ENCODE measurements at regions not wholly inside any gene's neighbourhood (a gene's known extent, or its start where the extent isn't known, plus 50 kb on each side); places are given as distances from the start of the nearest gene placed in this dataset.

DNA sequence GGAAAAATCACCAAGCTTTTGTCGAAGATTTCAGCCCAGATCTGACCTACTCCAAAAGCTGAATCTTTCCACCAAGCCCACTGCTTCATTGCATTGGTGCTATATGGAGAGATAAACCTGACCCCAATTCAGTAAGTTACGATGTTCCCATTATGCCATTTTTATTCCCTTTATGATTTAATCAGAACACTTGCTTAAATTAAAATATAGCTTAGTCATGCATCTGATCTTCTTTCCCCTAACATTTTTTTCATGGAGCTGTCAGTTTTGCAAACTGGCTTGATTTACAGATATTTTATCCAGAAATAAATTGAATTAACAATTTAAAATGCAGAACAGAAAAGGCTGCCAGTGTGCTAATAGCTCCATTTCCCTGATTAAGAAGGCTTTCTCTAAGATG, 503.5 kb upstream of the C1orf87 start:
- CTCF ChIA-PET: no interaction called here
- Mint-ChIP-seq H3K4me1 (ENCODE audit: low read depth) (no peaks in the 10 kb centered on the region), H3K36me3 (ENCODE audit: low read depth) (no peaks in the 10 kb centered on the region), H3K27ac (no peak overlapping the region), H3K27me3 (ENCODE audit: low read depth) (no peaks in the 10 kb centered on the region), H3K9me3 (no peaks in the 10 kb centered on the region), H3K4me3 (no peak overlapping the region)
- intact Hi-C loops (cut with micrococcal nuclease): no loop called here
- no peak for DNase-seq

DNA sequence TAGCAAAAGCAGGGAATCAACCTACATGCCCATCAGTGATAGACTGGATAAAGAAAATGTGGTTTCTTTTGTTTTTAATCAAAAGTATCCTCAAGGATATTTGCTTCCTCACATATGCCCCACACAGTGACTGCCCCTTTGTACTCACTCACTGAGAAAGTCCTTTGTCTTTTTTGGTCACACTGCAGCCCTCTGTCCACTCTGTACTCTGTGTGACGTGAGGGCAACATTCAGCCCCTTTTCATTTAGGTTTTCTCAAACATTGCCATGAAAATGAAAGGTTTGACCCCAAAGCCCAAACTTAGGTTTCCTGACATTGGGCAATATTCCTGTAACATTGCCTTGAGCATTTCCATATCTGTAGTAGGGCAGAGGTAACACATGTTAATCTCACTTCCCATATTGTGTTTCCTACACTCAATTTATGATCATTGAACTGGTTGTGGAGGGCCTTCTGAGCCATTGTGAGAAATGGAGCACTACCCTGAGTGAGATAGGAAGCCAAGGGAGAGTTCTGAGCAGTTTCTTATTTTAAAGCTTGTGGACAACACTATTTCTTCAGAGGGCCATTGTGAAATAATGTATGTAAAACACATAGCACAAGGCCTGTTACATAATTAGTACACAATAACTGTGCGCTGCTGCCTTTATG, 501.9 kb upstream of the C1orf87 start:
- Mint-ChIP-seq H3K27ac (no peak overlapping the region), H3K9me3 (peaks cover 2% of the 10 kb centered on the region), H3K4me1 (ENCODE audit: low read depth) (no peaks in the 10 kb centered on the region), H3K4me3 (no peak overlapping the region), H3K27me3 (ENCODE audit: low read depth) (no peaks in the 10 kb centered on the region), H3K36me3 (ENCODE audit: low read depth) (no peaks in the 10 kb centered on the region)
- intact Hi-C loops (cut with micrococcal nuclease): no loop called here
- CTCF ChIA-PET: no interaction called here
- no peak for DNase-seq

DNA sequence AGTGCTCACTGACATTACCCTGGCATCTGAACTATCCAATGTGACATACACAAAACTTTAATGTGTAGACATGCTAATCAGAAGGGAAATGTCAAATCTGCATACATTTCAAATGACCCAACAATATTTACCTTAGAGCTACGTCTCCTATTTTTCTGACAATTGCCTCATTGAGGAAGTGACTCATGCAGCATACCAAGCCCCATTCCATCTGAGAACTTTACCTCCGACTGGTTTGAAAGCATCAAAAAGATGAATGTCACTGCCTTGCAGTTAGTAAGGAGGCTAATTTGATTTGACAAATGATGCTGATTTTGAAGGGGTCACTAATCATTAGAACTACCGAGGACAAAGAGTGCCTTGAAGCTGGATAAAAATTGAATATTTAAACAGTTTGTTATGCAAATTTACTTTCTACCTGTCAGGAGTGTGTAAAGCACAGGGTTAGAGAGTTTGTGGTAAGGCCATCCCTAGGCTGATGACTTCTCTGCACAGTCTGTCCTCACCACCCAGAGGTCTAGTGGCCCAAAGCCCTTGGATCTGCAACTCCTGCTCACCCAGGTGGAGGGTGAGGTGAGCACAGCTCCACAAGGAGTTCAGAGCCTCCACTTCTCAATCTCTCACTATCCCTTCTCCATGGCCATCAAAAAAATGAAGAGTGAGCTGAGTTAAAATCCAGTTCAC, 500.3 kb upstream of the C1orf87 start:
- Mint-ChIP-seq H3K27me3 (ENCODE audit: low read depth) (no peaks in the 10 kb centered on the region), H3K4me3 (no peak overlapping the region), H3K27ac (no peak overlapping the region), H3K36me3 (ENCODE audit: low read depth) (no peaks in the 10 kb centered on the region), H3K4me1 (ENCODE audit: low read depth) (no peaks in the 10 kb centered on the region), H3K9me3 (peaks cover 2% of the 10 kb centered on the region)
- no peak for DNase-seq
- CTCF ChIA-PET: no interaction called here
- intact Hi-C loops (cut with micrococcal nuclease): no loop called here

DNA sequence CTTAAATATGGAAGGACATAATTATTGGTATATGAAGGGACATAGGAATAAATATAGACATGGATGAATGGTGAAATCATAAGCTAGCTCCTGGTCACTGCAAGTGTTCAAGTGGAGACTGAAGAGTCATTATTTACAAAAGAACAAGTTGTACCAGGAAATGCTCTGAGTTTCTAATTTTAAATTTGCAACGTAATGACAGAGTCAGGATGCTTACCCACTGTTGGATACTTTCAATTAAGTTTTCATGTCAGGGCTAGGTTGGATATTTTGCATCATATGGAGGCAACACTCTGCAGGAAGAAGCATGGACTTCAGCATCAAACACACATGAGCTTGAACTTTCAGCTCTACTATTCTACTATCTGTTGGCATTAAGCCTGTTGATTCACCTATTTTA, 499.6 kb upstream of the C1orf87 start:
- no peak for DNase-seq
- H3K4me1 Mint-ChIP-seq (ENCODE audit: low read depth): no peaks in the 10 kb centered on the region
- H3K27me3 Mint-ChIP-seq (ENCODE audit: low read depth): no peaks in the 10 kb centered on the region
- peaks cover 2% of the 10 kb centered on the region for H3K9me3 Mint-ChIP-seq
- CTCF ChIA-PET: interaction anchor here (0.7 kb wide), 1 partner anchor 435 kb away, joined by 4 read pairs; no protein-coding TSS in a partner anchor
- H3K27ac Mint-ChIP-seq: no peak overlapping the region
- H3K36me3 Mint-ChIP-seq (ENCODE audit: low read depth): no peaks in the 10 kb centered on the region
- no peak overlapping the region for H3K4me3 Mint-ChIP-seq
- intact Hi-C loops (cut with micrococcal nuclease): no loop called here

DNA sequence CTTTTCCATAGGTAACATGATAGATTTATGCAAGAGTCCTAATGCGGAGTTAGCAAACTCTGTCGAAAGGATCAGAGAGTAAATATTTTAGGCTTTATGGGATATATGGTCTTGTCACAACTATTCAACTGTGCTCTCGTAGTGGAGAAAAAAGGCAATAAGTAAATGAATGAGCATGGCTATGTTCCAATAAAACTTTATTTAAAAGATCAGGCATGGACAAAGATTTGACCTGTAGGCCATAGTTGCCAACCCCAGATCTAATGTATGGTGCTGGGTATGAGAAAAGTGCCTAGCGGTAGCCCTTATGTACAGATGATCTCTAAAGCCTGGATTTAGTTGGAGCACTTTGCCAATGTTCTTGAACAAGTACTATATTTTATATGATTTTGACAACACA, 498.8 kb upstream of the C1orf87 start:
- intact Hi-C loops (cut with micrococcal nuclease): no loop called here
- Mint-ChIP-seq H3K27ac (no peak overlapping the region), H3K4me1 (ENCODE audit: low read depth) (no peaks in the 10 kb centered on the region), H3K27me3 (ENCODE audit: low read depth) (no peaks in the 10 kb centered on the region), H3K36me3 (ENCODE audit: low read depth) (no peaks in the 10 kb centered on the region), H3K9me3 (peaks cover 2% of the 10 kb centered on the region), H3K4me3 (no peak overlapping the region)
- no peak for DNase-seq
- CTCF ChIA-PET: no interaction called here

DNA sequence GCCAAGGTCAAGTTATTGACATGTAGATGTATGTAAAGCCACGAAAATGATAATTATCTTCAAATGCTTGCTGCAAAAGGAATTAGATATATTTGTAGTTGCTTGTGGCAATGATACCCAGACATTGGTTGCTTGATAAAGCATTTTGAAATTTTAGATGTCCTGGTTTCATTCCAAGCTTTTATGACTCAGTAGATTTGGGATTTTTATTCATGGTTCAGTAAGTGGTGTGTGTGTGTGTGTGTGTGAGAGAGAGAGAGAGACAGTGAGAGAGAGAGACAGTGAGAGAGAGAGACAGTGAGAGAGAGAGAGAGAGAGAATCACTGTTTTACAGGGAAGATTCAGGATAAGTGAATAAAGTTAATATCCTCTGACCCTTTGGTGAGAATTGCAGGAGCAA, 498.2 kb upstream of the C1orf87 start:
- H3K36me3 Mint-ChIP-seq (ENCODE audit: low read depth): no peaks in the 10 kb centered on the region
- H3K27ac Mint-ChIP-seq: peak overlapping the region; percentile 54
- no peaks in the 10 kb centered on the region for H3K4me1 Mint-ChIP-seq (ENCODE audit: low read depth)
- DNase-seq: no peak
- H3K27me3 Mint-ChIP-seq (ENCODE audit: low read depth): no peaks in the 10 kb centered on the region
- no peak overlapping the region for H3K4me3 Mint-ChIP-seq
- CTCF ChIA-PET: no interaction called here
- intact Hi-C loops (cut with micrococcal nuclease): no loop called here
- H3K9me3 Mint-ChIP-seq: peaks cover 2% of the 10 kb centered on the region

DNA sequence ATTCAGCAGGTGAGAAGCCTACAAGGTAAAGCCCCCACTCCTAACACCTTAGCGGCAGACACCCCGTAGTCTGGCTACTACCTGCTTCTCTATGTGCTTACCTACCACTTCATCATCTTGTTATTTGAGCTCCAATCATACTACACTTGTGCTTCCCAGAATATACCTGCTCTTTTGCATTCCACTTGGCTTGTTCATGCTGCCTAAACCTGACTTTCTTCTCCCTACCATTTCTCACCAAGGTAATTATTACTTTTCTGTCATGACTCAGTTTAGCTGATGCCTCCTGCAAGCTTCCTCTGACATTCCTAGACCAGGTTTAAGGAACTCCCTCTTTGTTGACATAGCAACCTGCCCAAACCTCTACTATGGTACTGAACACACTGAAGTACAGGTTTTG, 495.6 kb upstream of the C1orf87 start:
- no peak for DNase-seq
- H3K36me3 Mint-ChIP-seq (ENCODE audit: low read depth): no peaks in the 10 kb centered on the region
- H3K4me3 Mint-ChIP-seq: no peak overlapping the region
- H3K4me1 Mint-ChIP-seq (ENCODE audit: low read depth): no peaks in the 10 kb centered on the region
- H3K27ac Mint-ChIP-seq: no peak overlapping the region
- H3K9me3 Mint-ChIP-seq: peaks cover 2% of the 10 kb centered on the region
- CTCF ChIA-PET: no interaction called here
- H3K27me3 Mint-ChIP-seq (ENCODE audit: low read depth): no peaks in the 10 kb centered on the region
- intact Hi-C loops (cut with micrococcal nuclease): no loop called here

DNA sequence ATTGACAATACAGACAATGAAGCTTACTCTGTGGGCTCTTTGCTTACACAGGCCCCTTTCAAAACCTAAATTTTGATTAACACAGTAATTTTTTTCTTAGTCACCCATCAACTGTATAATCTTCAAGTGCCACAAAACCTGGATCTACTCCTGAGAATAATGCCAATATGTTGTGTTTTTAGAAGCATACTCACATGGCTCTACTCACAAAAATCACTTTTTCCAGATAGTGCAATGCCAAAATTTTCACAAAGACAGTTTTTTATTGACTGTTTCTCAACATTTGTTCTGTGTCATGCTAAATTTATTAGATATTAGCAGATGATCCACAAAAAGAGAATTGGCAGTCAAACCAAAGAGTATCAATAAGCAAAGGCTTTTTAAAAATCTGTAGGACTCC, 493.7 kb upstream of the C1orf87 start:
- Mint-ChIP-seq H3K27me3 (ENCODE audit: low read depth) (no peaks in the 10 kb centered on the region), H3K27ac (no peak overlapping the region), H3K4me1 (ENCODE audit: low read depth) (no peaks in the 10 kb centered on the region), H3K9me3 (peaks cover 2% of the 10 kb centered on the region), H3K36me3 (ENCODE audit: low read depth) (no peaks in the 10 kb centered on the region), H3K4me3 (no peak overlapping the region)
- intact Hi-C loops (cut with micrococcal nuclease): no loop called here
- DNase-seq: no peak
- CTCF ChIA-PET: no interaction called here

DNA sequence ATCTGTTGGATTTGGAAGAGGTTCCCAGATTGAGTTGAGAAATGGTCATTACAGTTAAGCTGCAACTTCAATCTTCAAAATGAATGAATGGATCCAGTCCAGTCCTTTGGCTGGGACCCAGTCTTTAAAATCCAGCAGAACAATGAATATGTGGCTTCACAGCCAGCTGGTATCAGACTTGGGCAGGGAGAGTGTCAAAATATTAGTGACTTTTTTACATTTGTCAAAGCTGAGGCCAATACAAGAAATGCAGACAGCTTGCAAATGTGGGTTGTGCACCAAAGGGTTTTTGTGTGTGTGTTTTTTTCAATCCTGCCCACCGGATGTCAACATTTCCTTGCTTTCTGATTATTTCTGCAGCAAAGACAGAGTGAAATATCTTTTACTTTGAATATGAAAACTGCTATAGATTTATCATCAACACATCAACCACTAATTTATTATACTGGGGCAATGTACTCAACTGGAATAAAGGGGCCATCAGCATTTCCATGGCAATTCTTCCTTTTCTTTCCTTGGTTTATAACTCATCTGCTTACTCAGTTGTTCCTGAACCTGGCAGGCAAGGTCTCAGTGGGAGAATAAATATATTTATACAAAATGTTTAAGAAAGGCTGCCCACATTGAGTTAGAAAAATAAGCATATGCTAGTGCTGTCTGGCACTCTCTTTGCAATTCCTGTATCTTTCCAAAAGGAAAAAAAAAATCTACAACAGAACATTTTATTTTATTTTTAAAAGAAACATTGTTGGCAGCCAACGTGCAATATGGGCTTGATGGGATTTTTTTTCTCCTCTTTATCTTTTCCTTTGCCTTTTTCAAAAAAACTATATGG, 491.6 kb upstream of the C1orf87 start:
- H3K9me3 Mint-ChIP-seq: no peaks in the 10 kb centered on the region
- DNase-seq: no peak
- no peak overlapping the region for H3K27ac Mint-ChIP-seq
- no peaks in the 10 kb centered on the region for H3K4me1 Mint-ChIP-seq (ENCODE audit: low read depth)
- CTCF ChIA-PET: interaction anchor here (0.5 kb wide), 1 partner anchor 571 kb away, joined by 3 read pairs; no protein-coding TSS in a partner anchor
- no peak overlapping the region for H3K4me3 Mint-ChIP-seq
- H3K27me3 Mint-ChIP-seq (ENCODE audit: low read depth): no peaks in the 10 kb centered on the region
- intact Hi-C loops (cut with micrococcal nuclease): no loop called here
- H3K36me3 Mint-ChIP-seq (ENCODE audit: low read depth): no peaks in the 10 kb centered on the region

DNA sequence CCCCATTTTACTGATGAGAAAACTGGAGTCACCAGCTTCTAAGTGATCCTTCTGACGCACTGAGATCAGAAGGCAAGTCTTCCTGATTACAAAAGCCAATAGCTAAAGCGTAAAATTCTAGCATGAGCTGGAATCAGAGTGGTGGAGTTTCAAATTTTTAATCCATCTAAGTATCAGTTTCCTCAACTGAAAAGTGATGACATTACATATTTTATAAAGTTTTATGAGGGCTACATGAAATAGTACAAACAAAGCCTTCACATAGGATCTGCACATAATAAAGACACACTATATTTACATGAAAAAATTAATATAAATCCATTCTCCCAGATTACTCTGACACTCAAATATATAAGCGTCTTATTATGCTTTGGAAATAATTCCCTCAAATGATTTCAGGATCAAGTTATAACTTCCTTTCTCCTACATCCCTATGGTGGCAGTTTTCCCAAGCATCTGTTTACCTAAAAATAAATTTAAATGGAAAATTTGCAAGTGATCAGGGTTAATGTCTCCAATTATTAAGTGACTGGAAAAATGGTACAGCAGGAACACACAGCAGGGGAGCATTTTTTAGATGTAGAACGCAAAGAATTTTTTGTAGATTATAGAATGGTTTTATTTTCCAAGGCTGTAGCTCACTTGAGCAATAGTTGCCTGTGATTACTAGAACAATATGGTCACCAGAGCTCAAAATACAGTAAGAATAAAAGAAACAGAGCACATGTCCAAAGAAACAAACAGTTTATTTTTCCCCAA, 490.4 kb upstream of the C1orf87 start:
- Mint-ChIP-seq H3K9me3 (peaks cover 4% of the 10 kb centered on the region), H3K36me3 (ENCODE audit: low read depth) (no peaks in the 10 kb centered on the region), H3K4me1 (ENCODE audit: low read depth) (no peaks in the 10 kb centered on the region), H3K27me3 (ENCODE audit: low read depth) (peaks cover 2% of the 10 kb centered on the region), H3K4me3 (no peak overlapping the region), H3K27ac (no peak overlapping the region)
- intact Hi-C loops (cut with micrococcal nuclease): no loop called here
- CTCF ChIA-PET: interaction anchor here (0.7 kb wide), 1 partner anchor 335 kb away, joined by 3 read pairs; no protein-coding TSS in a partner anchor
- no peak for DNase-seq

DNA sequence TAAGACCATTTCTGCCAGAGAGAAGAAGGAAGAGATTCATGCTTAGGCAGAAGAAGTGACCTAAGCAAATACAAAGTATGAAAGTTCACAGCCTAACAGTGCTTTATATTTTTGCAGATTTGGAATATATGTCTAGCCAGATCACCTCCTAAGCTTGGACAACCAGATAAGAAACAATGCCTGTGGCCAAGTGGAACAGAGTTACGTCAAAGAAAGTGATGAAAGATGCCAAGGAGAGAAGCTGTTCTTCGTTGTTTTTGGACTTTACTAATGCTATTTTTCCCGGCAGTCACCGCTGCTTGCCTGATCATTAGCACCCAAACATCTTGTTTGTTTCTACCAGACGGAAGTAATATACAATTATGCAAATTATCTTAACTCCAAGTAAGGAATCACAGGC, 489.2 kb upstream of the C1orf87 start:
- Mint-ChIP-seq H3K27ac (no peak overlapping the region), H3K4me3 (no peak overlapping the region)
- intact Hi-C loops (cut with micrococcal nuclease): no loop called here

DNA sequence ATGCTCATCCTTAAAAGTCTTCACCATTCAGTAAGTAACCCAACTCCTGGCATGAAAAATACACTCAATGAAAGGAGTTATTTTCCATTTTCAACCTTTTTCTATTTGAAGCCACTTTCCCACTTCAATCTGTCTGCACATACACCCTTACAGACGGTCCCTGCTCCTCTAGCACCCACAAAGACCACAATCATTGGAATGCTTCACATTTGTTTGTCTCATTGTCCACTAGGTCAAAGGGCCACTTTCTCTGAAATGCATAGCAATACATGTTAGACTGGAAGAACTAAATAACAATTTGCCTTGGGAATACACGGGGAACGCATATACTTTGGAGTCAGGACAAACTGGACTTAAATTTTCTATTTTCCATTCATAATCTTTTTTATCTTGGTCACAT, 487.1 kb upstream of the C1orf87 start:
- peaks cover 4% of the 10 kb centered on the region for H3K9me3 Mint-ChIP-seq
- intact Hi-C loops (cut with micrococcal nuclease): no loop called here
- H3K27ac Mint-ChIP-seq: no peak overlapping the region
- peaks cover 2% of the 10 kb centered on the region for H3K27me3 Mint-ChIP-seq (ENCODE audit: low read depth)
- no peaks in the 10 kb centered on the region for H3K4me1 Mint-ChIP-seq (ENCODE audit: low read depth)
- CTCF ChIA-PET: no interaction called here
- no peak overlapping the region for H3K4me3 Mint-ChIP-seq
- no peak for DNase-seq
- no peaks in the 10 kb centered on the region for H3K36me3 Mint-ChIP-seq (ENCODE audit: low read depth)

More for the DNA sequence above, 489.2 kb upstream of the C1orf87 start:
- peaks cover 4% of the 10 kb centered on the region for H3K9me3 Mint-ChIP-seq
- peaks cover 2% of the 10 kb centered on the region for H3K27me3 Mint-ChIP-seq (ENCODE audit: low read depth)
- no peak for DNase-seq
- no peaks in the 10 kb centered on the region for H3K36me3 Mint-ChIP-seq (ENCODE audit: low read depth)
- no peaks in the 10 kb centered on the region for H3K4me1 Mint-ChIP-seq (ENCODE audit: low read depth)
- CTCF ChIA-PET: no interaction called here

Data from activated naive CD4-positive, alpha-beta T cell treated with anti-CD3 and anti-CD28 coated beads for 36 hours (primary cell).